Limb (tissue), 2 donors: ENCODE measurements at regions not wholly inside any gene's neighbourhood (a gene's known extent, or its start where the extent isn't known, plus 50 kb on each side); places are given as distances from the start of the nearest gene placed in this dataset.
A peak's percentile ranks its signal among the peaks of the same experiment; 100 is the strongest.

ENCODE experiments used
- DNase-seq, 2 donors: peaks; one replicate each; pipeline ENCODE4 v3.0.0-alpha.2; 2016; ENCODE audit errors: extremely low spot score in 2 of 2

- DNase-seq = no peak
Observed at GRCh38 chr10:20726381-20726780, 170.7 kb downstream of the NEBL start.

GRCh38 chr10:20714979-20715378 is 182.1 kb downstream of the NEBL start:
- DNase-seq = no peak

GRCh38 chr10:20714518-20714917 is 182.6 kb downstream of the NEBL start:
- no peak for DNase-seq

GRCh38 chr10:20713420-20713819 is 183.7 kb downstream of the NEBL start:
- no peak for DNase-seq

- DNase-seq = no peak
Observed at GRCh38 chr10:20712774-20713173, 184.3 kb downstream of the NEBL start.

- no peak for DNase-seq
Observed at GRCh38 chr10:20709708-20710107, 187.4 kb downstream of the NEBL start.

- DNase-seq = no peak
Observed at GRCh38 chr10:20708305-20708704, 188.8 kb downstream of the NEBL start.

GRCh38 chr10:20707251-20707650 is 189.9 kb downstream of the NEBL start:
- DNase-seq = no peak

- DNase-seq = no peak
Observed at GRCh38 chr10:20698837-20699236, 198.3 kb downstream of the NEBL start.

GRCh38 chr10:20694296-20694695 is 202.8 kb downstream of the NEBL start:
- no peak for DNase-seq

- DNase-seq = no peak
Observed at GRCh38 chr10:20688797-20689544, 208.1 kb downstream of the NEBL start.

- DNase-seq = no peak
Observed at GRCh38 chr10:20686015-20686635, 211.0 kb downstream of the NEBL start.

GRCh38 chr10:20685462-20685861 is 211.6 kb downstream of the NEBL start:
- no peak for DNase-seq

GRCh38 chr10:20683345-20683744 is 213.8 kb downstream of the NEBL start:
- no peak for DNase-seq

GRCh38 chr10:20682782-20683181 is 214.3 kb downstream of the NEBL start:
- DNase-seq = no peak

GRCh38 chr10:20677340-20677739 is 219.8 kb downstream of the NEBL start:
- no peak for DNase-seq

- peak in 1 of 2 donors; percentile 20 for DNase-seq
Observed at GRCh38 chr10:20674926-20675325, 222.2 kb downstream of the NEBL start.

- DNase-seq = no peak
Observed at GRCh38 chr10:20673175-20673574, 223.9 kb downstream of the NEBL start.

- DNase-seq = peak in 1 of 2 donors; percentile 6
Observed at GRCh38 chr10:20672741-20673140, 224.4 kb downstream of the NEBL start.

- no peak for DNase-seq
Observed at GRCh38 chr10:20670579-20670978, 226.5 kb downstream of the NEBL start.

GRCh38 chr10:20668985-20669384 is 228.1 kb downstream of the NEBL start:
- no peak for DNase-seq

GRCh38 chr10:20662742-20663141 is 234.4 kb downstream of the NEBL start:
- DNase-seq = no peak

- DNase-seq = no peak
Observed at GRCh38 chr10:20659225-20659624, 237.9 kb downstream of the NEBL start.
